Thyroid gland (tissue), 4 donors: ENCODE measurements at regions not wholly inside any gene's neighbourhood (a gene's known extent, or its start where the extent isn't known, plus 50 kb on each side); places are given as distances from the start of the nearest gene placed in this dataset.

Source experiments
- CTCF ChIP-seq, 6 experiments: fragments of 200-600 bp in 3 of 6; fragments of 450-650 bp in 3 of 6; sonication (generic) in 3 of 6; IDR thresholded peaks; one replicate each; pipeline ENCODE4 v1.5.1; 2016 to 2019; ENCODE audit warnings: antibody characterized with exemption in 6 of 6, mild to moderate bottlenecking in 2 of 6, inconsistent platforms in 1 of 6, moderate library complexity in 1 of 6
- POLR2A ChIP-seq, 2 donors: fragments of 450-650 bp; IDR thresholded peaks; one replicate each; pipeline ENCODE4 v1.6.1; 2017; ENCODE audit warnings: antibody characterized with exemption in 2 of 2, mild to moderate bottlenecking in 2 of 2, moderate library complexity in 1 of 2

- TF ChIP-seq CTCF (IDR thresholded peaks at IDR 0.05) (no peak), POLR2A (IDR thresholded peaks at IDR 0.05) (no peak)
These were observed 195.5 kb upstream of the TNRC6C start for GRCh38 chr17:77763023-77763422.
